ENCODE measurements at regions not wholly inside any gene's neighbourhood (a gene's known extent, or its start where the extent isn't known, plus 50 kb on each side); places are given as distances from the start of the nearest gene placed in this dataset.
A peak's percentile ranks its signal among the peaks of the same experiment; 100 is the strongest.

GRCh38 chr2:63658176-63658968 is 69.6 kb downstream of the MDH1 start:
- no peak for DNase-seq

- DNase-seq = no peak
Observed at GRCh38 chr2:63660060-63660459, 71.3 kb downstream of the MDH1 start.

- no peak for DNase-seq
Observed at GRCh38 chr2:63661076-63661475, 72.3 kb downstream of the MDH1 start.

- no peak for DNase-seq
Observed at GRCh38 chr2:63662028-63662804, 73.5 kb downstream of the MDH1 start.

GRCh38 chr2:63663013-63663864 is 74.5 kb downstream of the MDH1 start:
- no peak for DNase-seq

- no peak for DNase-seq
Observed at GRCh38 chr2:63665091-63665490, 76.3 kb downstream of the MDH1 start.

- no peak for DNase-seq
Observed at GRCh38 chr2:63665846-63666475, 77.2 kb downstream of the MDH1 start.

GRCh38 chr2:63667132-63667700 is 78.5 kb downstream of the MDH1 start:
- no peak for DNase-seq

GRCh38 chr2:63668000-63668399 is 79.2 kb downstream of the MDH1 start:
- DNase-seq = no peak

- no peak for DNase-seq
Observed at GRCh38 chr2:63668466-63668865, 79.7 kb downstream of the MDH1 start.

GRCh38 chr2:63669596-63669995 is 80.8 kb downstream of the MDH1 start:
- no peak for DNase-seq

- no peak for DNase-seq
Observed at GRCh38 chr2:63673865-63674533, 85.2 kb downstream of the MDH1 start.

- no peak for DNase-seq
Observed at GRCh38 chr2:63675026-63675425, 86.3 kb downstream of the MDH1 start.

GRCh38 chr2:63676135-63676534 is 87.4 kb downstream of the MDH1 start:
- DNase-seq = no peak

- DNase-seq = no peak
Observed at GRCh38 chr2:63678085-63678484, 89.3 kb downstream of the MDH1 start.

GRCh38 chr2:63678551-63678950 is 89.8 kb downstream of the MDH1 start:
- no peak for DNase-seq

GRCh38 chr2:63679252-63679855 is 90.6 kb downstream of the MDH1 start:
- no peak for DNase-seq

GRCh38 chr2:63680455-63680854 is 91.7 kb downstream of the MDH1 start:
- no peak for DNase-seq

- DNase-seq = no peak
Observed at GRCh38 chr2:63681896-63682295, 93.1 kb downstream of the MDH1 start.

- peak in 1 of 2 donors; percentile 38 for DNase-seq
Observed at GRCh38 chr2:63692002-63692606, 103.3 kb downstream of the MDH1 start.

- DNase-seq = no peak
Observed at GRCh38 chr2:63695583-63695982, 106.8 kb downstream of the MDH1 start.

Measured in activated CD4-positive, alpha-beta T cell treated with anti-CD3 and anti-CD28 coated beads for 4 hours (primary cell).